GM21360 (cell line): ENCODE measurements at regions not wholly inside any gene's neighbourhood (a gene's known extent, or its start where the extent isn't known, plus 50 kb on each side); places are given as distances from the start of the nearest gene placed in this dataset.

Experiments used
- ATAC-seq: cut with Tn5 transposase; IDR thresholded peaks from one replicate; pipeline ENCODE4 v1.9.1; 2021; ENCODE audit warnings: mild to moderate bottlenecking, moderate library complexity; ENCODE audit not compliant: unreplicated experiment

- ATAC-seq: no peak
These were observed 661.7 kb downstream of the VRK1 start for GRCh38 chr14:97458661-97459579.

GRCh38 chr14:97462081-97462480, 664.9 kb downstream of the VRK1 start:
- ATAC-seq: no peak

- no peak for ATAC-seq
These were observed 671.0 kb downstream of the VRK1 start for GRCh38 chr14:97468220-97468619.

GRCh38 chr14:97477353-97477752, 680.2 kb downstream of the VRK1 start:
- no peak for ATAC-seq

GRCh38 chr14:97485201-97485600, 688.0 kb downstream of the VRK1 start:
- no peak for ATAC-seq

- no peak for ATAC-seq
These were observed 689.5 kb downstream of the VRK1 start for GRCh38 chr14:97486601-97487120.

GRCh38 chr14:97489750-97490149, 692.6 kb downstream of the VRK1 start:
- ATAC-seq: no peak

GRCh38 chr14:97490521-97491070, 693.4 kb downstream of the VRK1 start:
- no peak for ATAC-seq

GRCh38 chr14:97491697-97492096, 694.5 kb downstream of the VRK1 start:
- ATAC-seq: no peak

GRCh38 chr14:97499790-97500481, 702.8 kb downstream of the VRK1 start:
- no peak for ATAC-seq

GRCh38 chr14:97506626-97507025, 709.4 kb downstream of the VRK1 start:
- ATAC-seq: no peak

- ATAC-seq: no peak
These were observed 716.7 kb downstream of the VRK1 start for GRCh38 chr14:97513891-97514290.

- ATAC-seq: no peak
These were observed 720.5 kb downstream of the VRK1 start for GRCh38 chr14:97517566-97518234.

GRCh38 chr14:97523936-97524335, 726.8 kb downstream of the VRK1 start:
- ATAC-seq: no peak

- ATAC-seq: no peak
These were observed 727.6 kb downstream of the VRK1 start for GRCh38 chr14:97524589-97525319.

GRCh38 chr14:97527993-97528392, 730.8 kb downstream of the VRK1 start:
- no peak for ATAC-seq

GRCh38 chr14:97532052-97532451, 734.9 kb downstream of the VRK1 start:
- ATAC-seq: no peak

GRCh38 chr14:97536421-97536820, 739.2 kb downstream of the VRK1 start:
- no peak for ATAC-seq

- ATAC-seq: no peak
These were observed 741.7 kb downstream of the VRK1 start for GRCh38 chr14:97538749-97539410.

- no peak for ATAC-seq
These were observed 742.2 kb downstream of the VRK1 start for GRCh38 chr14:97539411-97539795.
